Upper lobe of left lung (tissue), 4 donors: ENCODE measurements at regions not wholly inside any gene's neighbourhood (a gene's known extent, or its start where the extent isn't known, plus 50 kb on each side); places are given as distances from the start of the nearest gene placed in this dataset.

Experiments
- EP300 ChIP-seq, 4 donors: sonication (generic); formaldehyde crosslinking; IDR thresholded peaks; one replicate each; pipeline ENCODE4 v1.5.1; 2017; ENCODE audit warnings: antibody characterized with exemption in 4 of 4, control low read depth in 2 of 4
- POLR2A ChIP-seq, 4 donors: fragments of 450-650 bp; IDR thresholded peaks; one replicate each; pipeline ENCODE4 v1.5.1; 2016 to 2017; ENCODE audit warnings: antibody characterized with exemption in 4 of 4, mild to moderate bottlenecking in 2 of 4
- TF ChIP-seq, protein P1 (sequence below), 6 experiments: fragments of 450-650 bp in 4 of 6; fragments of 200-600 bp in 2 of 6; sonication (generic) in 2 of 6; IDR thresholded peaks; one replicate each; pipeline ENCODE4 v1.5.1; 2016 to 2019; ENCODE audit warnings: antibody characterized with exemption in 6 of 6

DNA sequence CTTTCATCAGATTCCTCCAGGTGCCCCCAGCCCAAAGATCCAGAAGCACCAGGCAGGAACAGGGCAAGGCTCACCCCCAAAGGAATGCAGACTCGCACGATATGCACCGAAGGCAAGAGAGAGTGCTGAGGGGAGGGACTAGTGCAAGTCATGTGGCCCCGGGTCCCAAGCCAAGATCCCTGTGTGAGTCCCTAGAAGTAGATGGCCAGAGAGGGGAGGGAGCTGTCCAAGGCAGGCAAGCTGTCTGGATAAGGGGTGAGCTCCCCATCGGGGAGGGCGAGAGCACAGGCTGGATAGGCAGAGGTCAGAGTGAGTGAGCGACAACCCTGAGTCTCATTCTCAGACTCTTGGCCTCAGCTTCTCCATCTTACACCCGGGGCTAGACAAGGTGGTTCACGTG, 171.5 kb upstream of the LINGO1 start:
- TF ChIP-seq, protein P1, sequence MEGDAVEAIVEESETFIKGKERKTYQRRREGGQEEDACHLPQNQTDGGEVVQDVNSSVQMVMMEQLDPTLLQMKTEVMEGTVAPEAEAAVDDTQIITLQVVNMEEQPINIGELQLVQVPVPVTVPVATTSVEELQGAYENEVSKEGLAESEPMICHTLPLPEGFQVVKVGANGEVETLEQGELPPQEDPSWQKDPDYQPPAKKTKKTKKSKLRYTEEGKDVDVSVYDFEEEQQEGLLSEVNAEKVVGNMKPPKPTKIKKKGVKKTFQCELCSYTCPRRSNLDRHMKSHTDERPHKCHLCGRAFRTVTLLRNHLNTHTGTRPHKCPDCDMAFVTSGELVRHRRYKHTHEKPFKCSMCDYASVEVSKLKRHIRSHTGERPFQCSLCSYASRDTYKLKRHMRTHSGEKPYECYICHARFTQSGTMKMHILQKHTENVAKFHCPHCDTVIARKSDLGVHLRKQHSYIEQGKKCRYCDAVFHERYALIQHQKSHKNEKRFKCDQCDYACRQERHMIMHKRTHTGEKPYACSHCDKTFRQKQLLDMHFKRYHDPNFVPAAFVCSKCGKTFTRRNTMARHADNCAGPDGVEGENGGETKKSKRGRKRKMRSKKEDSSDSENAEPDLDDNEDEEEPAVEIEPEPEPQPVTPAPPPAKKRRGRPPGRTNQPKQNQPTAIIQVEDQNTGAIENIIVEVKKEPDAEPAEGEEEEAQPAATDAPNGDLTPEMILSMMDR (IDR thresholded peaks at IDR 0.05): no peak
- TF ChIP-seq POLR2A (IDR thresholded peaks at IDR 0.05) (no peak), EP300 (IDR thresholded peaks at IDR 0.05) (no peak)
